ENCODE measurements at regions not wholly inside any gene's neighbourhood (a gene's known extent, or its start where the extent isn't known, plus 50 kb on each side); places are given as distances from the start of the nearest gene placed in this dataset.

GRCh38 chr14:54137614-54137961, 181.0 kb upstream of the BMP4 start:
- TF ChIP-seq EZH2 (IDR thresholded peaks at IDR 0.05; ENCODE audit: borderline replicate concordance, insufficient read depth, low read length, poor library complexity, severe bottlenecking): no peak
- no peak for TF ChIP-seq SMC3 (conservative IDR thresholded peaks at IDR 0.05; ENCODE audit: poor library complexity)
- TF ChIP-seq, protein P1, sequence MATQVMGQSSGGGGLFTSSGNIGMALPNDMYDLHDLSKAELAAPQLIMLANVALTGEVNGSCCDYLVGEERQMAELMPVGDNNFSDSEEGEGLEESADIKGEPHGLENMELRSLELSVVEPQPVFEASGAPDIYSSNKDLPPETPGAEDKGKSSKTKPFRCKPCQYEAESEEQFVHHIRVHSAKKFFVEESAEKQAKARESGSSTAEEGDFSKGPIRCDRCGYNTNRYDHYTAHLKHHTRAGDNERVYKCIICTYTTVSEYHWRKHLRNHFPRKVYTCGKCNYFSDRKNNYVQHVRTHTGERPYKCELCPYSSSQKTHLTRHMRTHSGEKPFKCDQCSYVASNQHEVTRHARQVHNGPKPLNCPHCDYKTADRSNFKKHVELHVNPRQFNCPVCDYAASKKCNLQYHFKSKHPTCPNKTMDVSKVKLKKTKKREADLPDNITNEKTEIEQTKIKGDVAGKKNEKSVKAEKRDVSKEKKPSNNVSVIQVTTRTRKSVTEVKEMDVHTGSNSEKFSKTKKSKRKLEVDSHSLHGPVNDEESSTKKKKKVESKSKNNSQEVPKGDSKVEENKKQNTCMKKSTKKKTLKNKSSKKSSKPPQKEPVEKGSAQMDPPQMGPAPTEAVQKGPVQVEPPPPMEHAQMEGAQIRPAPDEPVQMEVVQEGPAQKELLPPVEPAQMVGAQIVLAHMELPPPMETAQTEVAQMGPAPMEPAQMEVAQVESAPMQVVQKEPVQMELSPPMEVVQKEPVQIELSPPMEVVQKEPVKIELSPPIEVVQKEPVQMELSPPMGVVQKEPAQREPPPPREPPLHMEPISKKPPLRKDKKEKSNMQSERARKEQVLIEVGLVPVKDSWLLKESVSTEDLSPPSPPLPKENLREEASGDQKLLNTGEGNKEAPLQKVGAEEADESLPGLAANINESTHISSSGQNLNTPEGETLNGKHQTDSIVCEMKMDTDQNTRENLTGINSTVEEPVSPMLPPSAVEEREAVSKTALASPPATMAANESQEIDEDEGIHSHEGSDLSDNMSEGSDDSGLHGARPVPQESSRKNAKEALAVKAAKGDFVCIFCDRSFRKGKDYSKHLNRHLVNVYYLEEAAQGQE (IDR thresholded peaks at IDR 0.05; ENCODE audit: borderline replicate concordance): no peak
- TF ChIP-seq MXI1 (conservative IDR thresholded peaks at IDR 0.05; ENCODE audit: poor library complexity, severe bottlenecking): no peak
- no peak for TF ChIP-seq RAD21 (conservative IDR thresholded peaks at IDR 0.05)
- TF ChIP-seq CTCF (IDR thresholded peaks at IDR 0.05; ENCODE audit: poor library complexity, severe bottlenecking): no peak
- no peak for TF ChIP-seq EP300 (conservative IDR thresholded peaks at IDR 0.05; ENCODE audit: poor library complexity, severe bottlenecking)
- TF ChIP-seq TAF1 (IDR thresholded peaks at IDR 0.05; ENCODE audit: low read depth): no peak
- TF ChIP-seq POLR2AphosphoS5 (IDR thresholded peaks at IDR 0.05): no peak
- Histone ChIP-seq H2AFZ (ENCODE audit: low read depth, low read length) (no peak overlapping the region), H3K27me3 (ENCODE audit: insufficient read depth, low read depth, low read length) (no peaks in the 10 kb centered on the region), H4K20me1 (ENCODE audit: insufficient read depth) (no peaks in the 10 kb centered on the region), H3F3A (ENCODE audit: insufficient read depth, low read length, poor library complexity, severe bottlenecking) (no peaks in the 10 kb centered on the region), H3K4me2 (ENCODE audit: low read length) (no peak overlapping the region), H3K9ac (ENCODE audit: low read length) (no peak overlapping the region), H3K36me3 (ENCODE audit: insufficient read depth, low read length) (no peaks in the 10 kb centered on the region), H3K4me3 (ENCODE audit: low read length) (no peak overlapping the region), H3K9me2 (ENCODE audit: insufficient read depth, low read length) (no peaks in the 10 kb centered on the region), H3K27ac (ENCODE audit: low read length) (no peak overlapping the region), H3K9me3 (ENCODE audit: low read length) (no peaks in the 10 kb centered on the region), H3K79me2 (replicated peaks; ENCODE audit: insufficient read depth, low read length) (no peaks in the 10 kb centered on the region)

GRCh38 chr14:54138024-54138353, 181.4 kb upstream of the BMP4 start:
- H3K9ac ChIP-seq (ENCODE audit: low read length): no peak overlapping the region
- no peak overlapping the region for H3K4me3 ChIP-seq (ENCODE audit: low read length)
- TF ChIP-seq MXI1 (conservative IDR thresholded peaks at IDR 0.05; ENCODE audit: poor library complexity, severe bottlenecking): no peak
- TF ChIP-seq TAF1 (IDR thresholded peaks at IDR 0.05; ENCODE audit: low read depth): no peak
- no peak for TF ChIP-seq SMC3 (conservative IDR thresholded peaks at IDR 0.05; ENCODE audit: poor library complexity)
- TF ChIP-seq RAD21 (conservative IDR thresholded peaks at IDR 0.05): no peak
- TF ChIP-seq, protein P1 (IDR thresholded peaks at IDR 0.05; ENCODE audit: borderline replicate concordance): no peak
- no peak for TF ChIP-seq EP300 (conservative IDR thresholded peaks at IDR 0.05; ENCODE audit: poor library complexity, severe bottlenecking)
- TF ChIP-seq POLR2AphosphoS5 (IDR thresholded peaks at IDR 0.05): no peak
- no peak for TF ChIP-seq CTCF (IDR thresholded peaks at IDR 0.05; ENCODE audit: poor library complexity, severe bottlenecking)
- no peak for TF ChIP-seq EZH2 (IDR thresholded peaks at IDR 0.05; ENCODE audit: borderline replicate concordance, insufficient read depth, low read length, poor library complexity, severe bottlenecking)
- no peaks in the 10 kb centered on the region for H3K9me3 ChIP-seq (ENCODE audit: low read length)
- H4K20me1 ChIP-seq (ENCODE audit: insufficient read depth): no peaks in the 10 kb centered on the region
- H2AFZ ChIP-seq (ENCODE audit: low read depth, low read length): no peak overlapping the region
- H3K36me3 ChIP-seq (ENCODE audit: insufficient read depth, low read length): no peaks in the 10 kb centered on the region
- no peak overlapping the region for H3K27ac ChIP-seq (ENCODE audit: low read length)
- no peaks in the 10 kb centered on the region for H3F3A ChIP-seq (ENCODE audit: insufficient read depth, low read length, poor library complexity, severe bottlenecking)
- H3K9me2 ChIP-seq (ENCODE audit: insufficient read depth, low read length): no peaks in the 10 kb centered on the region
- H3K4me2 ChIP-seq (ENCODE audit: low read length): no peak overlapping the region
- no peaks in the 10 kb centered on the region for H3K27me3 ChIP-seq (ENCODE audit: insufficient read depth, low read depth, low read length)
- H3K79me2 ChIP-seq (replicated peaks; ENCODE audit: insufficient read depth, low read length): no peaks in the 10 kb centered on the region

Data from neural cell (in vitro differentiated cells).